ENCODE measurements at regions not wholly inside any gene's neighbourhood (a gene's known extent, or its start where the extent isn't known, plus 50 kb on each side); places are given as distances from the start of the nearest gene placed in this dataset.
A peak's percentile ranks its signal among the peaks of the same experiment; 100 is the strongest.

DNA sequence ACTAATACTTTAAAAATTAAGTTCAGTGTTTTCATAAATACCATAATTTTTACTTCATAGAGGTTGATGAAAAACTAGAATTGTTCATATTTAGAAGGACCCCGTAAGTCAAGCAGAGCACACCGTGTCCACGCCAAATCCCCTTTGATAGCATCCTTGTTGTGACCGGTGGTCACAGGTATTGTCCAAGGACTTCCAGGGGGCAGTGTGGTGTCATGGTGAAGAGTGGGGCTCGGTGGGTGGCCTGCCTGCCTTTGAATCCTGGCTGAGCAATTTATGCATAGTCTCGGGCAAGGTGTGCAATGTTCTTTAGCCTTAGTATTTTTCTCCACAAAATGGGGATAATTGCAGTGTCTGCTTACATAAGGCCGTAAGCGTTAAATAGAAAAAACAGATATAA lies 169.9 kb downstream of the KTN1 start:
- Histone ChIP-seq H3K4me3 (ENCODE audit: low read depth, low read length) (no peak overlapping the region), H3K9me3 (ENCODE audit: control insufficient read depth, insufficient read depth, low read length) (no peaks in the 10 kb centered on the region), H3K27ac (ENCODE audit: low read depth, low read length) (no peak overlapping the region), H3K27me3 (ENCODE audit: control insufficient read depth, insufficient read depth, low read length) (peaks cover 2% of the 10 kb centered on the region)
- CTCF ChIA-PET = no interaction called here
- DNase-seq (ENCODE audit: low read depth, low spot score) = no peak
- TF ChIP-seq CTCF (IDR thresholded peaks at IDR 0.05; ENCODE audit: low read depth, low read length) = no peak
- POLR2A ChIA-PET = no interaction called here

DNA sequence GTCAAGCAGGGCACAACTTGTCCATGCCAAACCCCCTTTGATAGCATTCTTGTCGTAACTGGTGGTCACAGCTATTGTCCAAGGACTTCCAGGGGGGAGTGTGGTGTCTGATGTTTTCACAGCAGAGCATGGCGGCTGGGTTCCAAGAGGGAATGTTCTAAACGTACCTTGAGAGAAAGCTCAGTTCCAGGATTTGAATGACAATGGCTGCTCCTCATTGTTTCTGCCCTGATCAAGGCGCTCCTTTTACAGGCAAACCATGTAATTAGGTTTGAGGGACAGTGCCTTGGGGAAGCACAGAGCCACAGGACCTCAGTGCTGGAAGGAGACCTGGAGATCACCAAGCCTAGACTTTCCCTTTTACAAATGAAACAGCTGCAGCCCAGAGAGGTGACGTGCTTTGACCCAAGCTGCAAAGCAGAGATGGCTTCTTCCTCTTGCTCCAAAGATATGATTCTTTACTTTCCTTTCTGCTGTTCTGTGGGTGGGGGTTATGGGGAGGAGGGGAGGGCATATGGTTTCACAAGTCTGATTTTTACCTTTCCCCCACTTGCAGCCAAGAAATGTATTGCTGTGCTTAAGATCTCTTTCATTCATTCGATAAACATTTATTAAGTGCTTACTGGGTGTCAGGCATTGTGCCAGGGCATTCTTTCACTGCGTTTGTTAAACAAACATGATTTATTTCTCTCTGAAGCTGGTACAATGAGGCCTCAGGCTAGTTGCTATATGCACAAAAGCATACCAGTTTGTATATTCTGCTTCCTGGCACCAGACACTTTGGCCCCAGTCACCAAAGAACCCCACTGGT lies 172.8 kb downstream of the KTN1 start:
- CTCF ChIA-PET = interaction anchor here (1.1 to 1.3 kb wide), 2 partner anchors 315 to 670 kb away, joined by 3 read pairs; no protein-coding TSS in a partner anchor
- H3K4me3 ChIP-seq (ENCODE audit: low read depth, low read length) = no peak overlapping the region
- peak; percentile 24 for DNase-seq (ENCODE audit: low read depth, low spot score)
- H3K27me3 ChIP-seq (ENCODE audit: control insufficient read depth, insufficient read depth, low read length) = peaks cover 5% of the 10 kb centered on the region
- TF ChIP-seq CTCF (IDR thresholded peaks at IDR 0.05; ENCODE audit: low read depth, low read length) = no peak
- H3K9me3 ChIP-seq (ENCODE audit: control insufficient read depth, insufficient read depth, low read length) = no peaks in the 10 kb centered on the region
- POLR2A ChIA-PET = interaction anchor here (0.7 kb wide), 1 partner anchor 184 kb away, joined by 3 read pairs; no protein-coding TSS in a partner anchor
- H3K27ac ChIP-seq (ENCODE audit: low read depth, low read length) = no peak overlapping the region

GRCh38 chr14:55754471-55754870 lies 174.5 kb downstream of the KTN1 start:
- no peak for DNase-seq (ENCODE audit: low read depth, low spot score)
- H3K4me3 ChIP-seq (ENCODE audit: low read depth, low read length) = no peak overlapping the region
- POLR2A ChIA-PET = no interaction called here
- H3K27ac ChIP-seq (ENCODE audit: low read depth, low read length) = no peak overlapping the region
- no peak for TF ChIP-seq CTCF (IDR thresholded peaks at IDR 0.05; ENCODE audit: low read depth, low read length)
- no peaks in the 10 kb centered on the region for H3K9me3 ChIP-seq (ENCODE audit: control insufficient read depth, insufficient read depth, low read length)
- H3K27me3 ChIP-seq (ENCODE audit: control insufficient read depth, insufficient read depth, low read length) = peaks cover 6% of the 10 kb centered on the region
- CTCF ChIA-PET = no interaction called here

GRCh38 chr14:55754871-55755270 lies 174.9 kb downstream of the KTN1 start:
- H3K4me3 ChIP-seq (ENCODE audit: low read depth, low read length) = no peak overlapping the region

More at GRCh38 chr14:55754871-55755270, 174.9 kb downstream of the KTN1 start:
- Histone ChIP-seq H3K9me3 (ENCODE audit: control insufficient read depth, insufficient read depth, low read length) (no peaks in the 10 kb centered on the region), H3K27ac (ENCODE audit: low read depth, low read length) (no peak overlapping the region), H3K27me3 (ENCODE audit: control insufficient read depth, insufficient read depth, low read length) (peaks cover 9% of the 10 kb centered on the region)
- CTCF ChIA-PET = no interaction called here
- POLR2A ChIA-PET = no interaction called here
- no peak for TF ChIP-seq CTCF (IDR thresholded peaks at IDR 0.05; ENCODE audit: low read depth, low read length)
- no peak for DNase-seq (ENCODE audit: low read depth, low spot score)

Measured in AG04450 (cell line).